Amniotic stem cell (primary cell): ENCODE measurements at regions not wholly inside any gene's neighbourhood (a gene's known extent, or its start where the extent isn't known, plus 50 kb on each side); places are given as distances from the start of the nearest gene placed in this dataset.

Source experiments
- DNase-seq: peaks from one replicate; lab custom pipeline; 2025; lab: John Stamatoyannopoulos, UW

GRCh38 chr10:58010073-58010702 is 257.5 kb downstream of the IPMK start:
- no peak for DNase-seq

GRCh38 chr10:58003945-58004344 is 263.7 kb downstream of the IPMK start:
- DNase-seq, result no peak

GRCh38 chr10:58001159-58001558 is 266.5 kb downstream of the IPMK start:
- no peak for DNase-seq

GRCh38 chr10:57996536-57996935 is 271.2 kb downstream of the IPMK start:
- DNase-seq, result no peak

- no peak for DNase-seq
Measured at GRCh38 chr10:57993302-57993701, 274.4 kb downstream of the IPMK start.

GRCh38 chr10:57992321-57993077 is 275.2 kb downstream of the IPMK start:
- DNase-seq, result no peak

- no peak for DNase-seq
Measured at GRCh38 chr10:57988964-57989363, 278.7 kb downstream of the IPMK start.

- DNase-seq, result no peak
Measured at GRCh38 chr10:57987055-57987721, 280.5 kb downstream of the IPMK start.

GRCh38 chr10:57986422-57986821 is 281.3 kb downstream of the IPMK start:
- no peak for DNase-seq

- no peak for DNase-seq
Measured at GRCh38 chr10:57983281-57983791, 284.4 kb downstream of the IPMK start.

GRCh38 chr10:57982091-57982490 is 285.6 kb downstream of the IPMK start:
- no peak for DNase-seq

- no peak for DNase-seq
Measured at GRCh38 chr10:57979956-57980355, 287.7 kb downstream of the IPMK start.

GRCh38 chr10:57979491-57979890 is 288.2 kb downstream of the IPMK start:
- DNase-seq, result no peak

GRCh38 chr10:57977262-57977661 is 290.4 kb downstream of the IPMK start:
- DNase-seq, result no peak

- DNase-seq, result no peak
Measured at GRCh38 chr10:57973451-57973850, 294.2 kb downstream of the IPMK start.

- no peak for DNase-seq
Measured at GRCh38 chr10:57972783-57973182, 294.9 kb downstream of the IPMK start.

- no peak for DNase-seq
Measured at GRCh38 chr10:57968328-57969016, 299.2 kb downstream of the IPMK start.

- DNase-seq, result no peak
Measured at GRCh38 chr10:57964351-57964750, 303.3 kb downstream of the IPMK start.

GRCh38 chr10:57963546-57963945 is 304.1 kb downstream of the IPMK start:
- DNase-seq, result no peak

GRCh38 chr10:57962839-57963238 is 304.9 kb downstream of the IPMK start:
- DNase-seq, result no peak

- DNase-seq, result no peak
Measured at GRCh38 chr10:57961487-57961886, 306.2 kb downstream of the IPMK start.

- no peak for DNase-seq
Measured at GRCh38 chr10:57960406-57960805, 307.3 kb downstream of the IPMK start.
